ENCODE measurements at regions not wholly inside any gene's neighbourhood (a gene's known extent, or its start where the extent isn't known, plus 50 kb on each side); places are given as distances from the start of the nearest gene placed in this dataset.

- no TSS peak for BruUV-seq (replicated peaks)
- H3K27ac ChIP-seq (ENCODE audit: low read depth, low read length, poor library complexity, severe bottlenecking), result no peak overlapping the region
- no peaks in the 10 kb centered on the region for H3K36me3 ChIP-seq (ENCODE audit: insufficient read depth, low read length, poor library complexity, severe bottlenecking)
- ChIA-PET POLR2A (ENCODE audit: low non-redundant PET) (no interaction called here), CTCF (no interaction called here)
- no peaks in the 10 kb centered on the region for H3K27me3 ChIP-seq (replicated peaks; ENCODE audit: insufficient read depth, low read depth, low read length, poor library complexity)
- no peaks in the 10 kb centered on the region for H3K4me1 ChIP-seq (ENCODE audit: insufficient read depth, low read length, poor library complexity, severe bottlenecking)
- DNase-seq (ENCODE audit: low spot score), result no peak
- TF ChIP-seq EZH2 (IDR thresholded peaks at IDR 0.05; ENCODE audit: borderline replicate concordance, low read depth, low read length, poor library complexity, severe bottlenecking) (no peak), CTCF (conservative IDR thresholded peaks at IDR 0.05; ENCODE audit: low read depth, low read length) (no peak)
- intact Hi-C loops (cut with micrococcal nuclease; ENCODE audit: unreplicated experiment), result no loop called here
- H3K9me3 ChIP-seq (ENCODE audit: low read depth, low read length, poor library complexity, severe bottlenecking), result no peaks in the 10 kb centered on the region
- no peak overlapping the region for H3K4me3 ChIP-seq (ENCODE audit: low read depth, low read length, poor library complexity, severe bottlenecking)
Measured at GRCh38 chr5:149438711-149439132, 59.6 kb upstream of the IL17B start.

GRCh38 chr5:149438281-149438680 is 59.2 kb upstream of the IL17B start:
- POLR2A ChIA-PET (ENCODE audit: low non-redundant PET), result no interaction called here
- intact Hi-C loops (cut with micrococcal nuclease; ENCODE audit: unreplicated experiment), result no loop called here
- Histone ChIP-seq H3K9me3 (ENCODE audit: low read depth, low read length, poor library complexity, severe bottlenecking) (no peaks in the 10 kb centered on the region), H3K4me3 (ENCODE audit: low read depth, low read length, poor library complexity, severe bottlenecking) (no peak overlapping the region), H3K36me3 (ENCODE audit: insufficient read depth, low read length, poor library complexity, severe bottlenecking) (no peaks in the 10 kb centered on the region), H3K27me3 (replicated peaks; ENCODE audit: insufficient read depth, low read depth, low read length, poor library complexity) (no peaks in the 10 kb centered on the region), H3K27ac (ENCODE audit: low read depth, low read length, poor library complexity, severe bottlenecking) (no peak overlapping the region), H3K4me1 (ENCODE audit: insufficient read depth, low read length, poor library complexity, severe bottlenecking) (no peaks in the 10 kb centered on the region)
- CTCF ChIA-PET, result no interaction called here
- no peak for TF ChIP-seq CTCF (conservative IDR thresholded peaks at IDR 0.05; ENCODE audit: low read depth, low read length)
- no peak for TF ChIP-seq EZH2 (IDR thresholded peaks at IDR 0.05; ENCODE audit: borderline replicate concordance, low read depth, low read length, poor library complexity, severe bottlenecking)
- BruUV-seq (replicated peaks), result no TSS peak
- DNase-seq (ENCODE audit: low spot score), result no peak

DNA sequence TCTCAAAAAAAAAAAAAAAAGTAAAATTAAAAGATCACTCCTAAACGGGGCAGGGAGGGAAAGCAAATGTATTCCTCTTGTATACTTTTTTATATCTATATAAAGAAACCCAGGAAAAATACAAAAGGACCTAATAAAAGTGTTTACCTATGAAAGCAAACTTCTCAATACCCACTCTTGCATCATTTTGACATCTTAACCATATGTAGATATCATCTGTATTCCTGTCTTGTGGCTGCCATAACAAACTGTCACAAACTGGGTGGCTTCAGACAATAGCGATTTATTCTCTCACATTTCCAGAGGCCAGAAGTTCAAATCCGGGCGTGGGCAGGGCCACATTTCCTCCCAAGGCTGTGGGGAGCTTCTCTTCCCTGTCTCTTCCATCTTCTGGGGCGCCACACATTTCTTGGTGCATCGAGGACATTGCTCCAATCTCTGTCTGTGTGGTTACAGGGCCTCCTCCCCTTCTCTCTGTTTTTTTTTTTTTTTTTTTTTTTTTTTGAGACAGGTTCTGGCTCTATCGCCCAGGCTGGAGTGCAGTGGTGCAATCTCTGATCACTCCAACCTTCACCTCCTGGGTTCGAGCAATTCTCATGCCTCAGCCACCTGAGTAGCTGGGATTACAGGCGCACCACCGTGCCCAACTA is 58.4 kb upstream of the IL17B start:
- ChIA-PET CTCF (no interaction called here), POLR2A (ENCODE audit: low non-redundant PET) (interaction anchor here (0.6 kb wide), 1 partner anchor 1111 kb away, joined by 5 read pairs; no protein-coding TSS in a partner anchor)
- H3K4me1 ChIP-seq (ENCODE audit: insufficient read depth, low read length, poor library complexity, severe bottlenecking), result no peaks in the 10 kb centered on the region
- no peak for DNase-seq (ENCODE audit: low spot score)
- no peak overlapping the region for H3K27ac ChIP-seq (ENCODE audit: low read depth, low read length, poor library complexity, severe bottlenecking)
- TF ChIP-seq EZH2 (IDR thresholded peaks at IDR 0.05; ENCODE audit: borderline replicate concordance, low read depth, low read length, poor library complexity, severe bottlenecking) (no peak), CTCF (conservative IDR thresholded peaks at IDR 0.05; ENCODE audit: low read depth, low read length) (no peak)
- H3K27me3 ChIP-seq (replicated peaks; ENCODE audit: insufficient read depth, low read depth, low read length, poor library complexity), result no peaks in the 10 kb centered on the region
- H3K36me3 ChIP-seq (ENCODE audit: insufficient read depth, low read length, poor library complexity, severe bottlenecking), result no peaks in the 10 kb centered on the region
- H3K9me3 ChIP-seq (ENCODE audit: low read depth, low read length, poor library complexity, severe bottlenecking), result no peaks in the 10 kb centered on the region
- H3K4me3 ChIP-seq (ENCODE audit: low read depth, low read length, poor library complexity, severe bottlenecking), result no peak overlapping the region
- intact Hi-C loops (cut with micrococcal nuclease; ENCODE audit: unreplicated experiment), result no loop called here
- BruUV-seq (replicated peaks), result no TSS peak

Data from A673 (cell line).